Left renal cortex interstitium (tissue), 4 donors: ENCODE measurements at regions not wholly inside any gene's neighbourhood (a gene's known extent, or its start where the extent isn't known, plus 50 kb on each side); places are given as distances from the start of the nearest gene placed in this dataset.

Source experiments
- DNase-seq, 4 donors: peaks; one replicate each; pipeline ENCODE4 v3.0.0-alpha.2; 2013; ENCODE audit warnings: low read depth in 4 of 4, low spot score in 2 of 4, missing footprints in 1 of 4

DNA sequence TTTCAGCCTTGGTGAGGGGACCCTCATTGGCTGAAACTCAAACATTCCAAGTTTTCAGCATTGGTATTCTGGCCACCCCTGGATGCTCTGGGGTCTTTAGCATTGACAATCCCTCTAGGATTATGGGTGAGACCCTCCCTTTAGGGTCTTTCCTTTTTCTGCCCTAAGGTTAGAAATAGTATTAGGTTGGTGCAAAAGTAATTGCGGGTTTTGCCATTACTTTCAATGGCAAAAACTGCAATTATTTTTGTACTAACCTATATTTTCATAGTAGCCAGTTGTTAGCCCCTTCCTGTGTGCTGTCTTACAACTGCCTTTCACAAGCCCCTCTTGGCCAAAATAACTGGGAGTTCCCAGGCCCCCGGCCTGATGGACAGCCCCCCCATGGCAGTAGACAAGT, 648.4 kb downstream of the PTPRU start:
- DNase-seq = no peak

DNA sequence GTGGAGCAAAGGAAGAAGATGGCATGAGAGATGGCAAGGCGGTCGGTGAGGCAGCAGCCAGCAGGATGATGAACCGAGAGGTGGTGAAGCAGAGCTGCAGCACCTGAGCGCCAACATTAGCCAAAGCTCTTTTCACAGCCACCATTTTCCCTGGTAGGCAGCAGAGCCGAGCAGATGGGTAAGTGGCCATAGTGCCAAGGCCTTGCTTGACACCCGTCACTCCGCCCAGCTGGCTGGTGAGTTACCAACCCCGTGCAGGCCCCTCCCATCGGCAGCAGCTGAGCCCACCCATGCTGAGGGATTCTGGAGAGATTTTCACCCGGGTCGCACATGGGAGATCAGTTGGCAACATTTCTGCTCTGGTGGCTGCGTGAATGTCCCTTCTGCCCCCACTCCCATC, 647.7 kb downstream of the PTPRU start:
- no peak for DNase-seq

DNA sequence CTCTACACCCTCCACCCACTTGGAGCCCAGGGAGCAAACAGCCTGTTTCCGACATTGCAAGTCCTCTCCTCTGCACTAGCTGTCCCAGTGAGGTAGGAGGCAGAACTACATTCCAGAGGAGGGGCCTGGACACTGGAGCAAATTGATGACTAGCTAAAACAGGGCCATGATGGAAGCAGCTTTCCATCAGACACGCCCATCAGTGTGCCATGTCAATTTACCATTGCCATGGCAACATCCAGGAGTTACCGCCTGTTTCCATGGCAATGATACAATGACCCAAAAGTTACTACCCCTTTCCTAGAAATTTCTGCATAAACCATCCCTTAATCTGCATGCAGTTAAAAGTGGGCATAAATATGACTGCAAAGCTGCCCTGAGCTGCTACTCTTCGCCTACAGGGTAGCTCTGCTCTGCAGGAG, 647.1 kb downstream of the PTPRU start:
- no peak for DNase-seq

- DNase-seq = no peak
These were observed 644.2 kb downstream of the PTPRU start for GRCh38 chr1:29880556-29880955.

GRCh38 chr1:29879217-29879616, 642.9 kb downstream of the PTPRU start:
- no peak for DNase-seq

GRCh38 chr1:29878501-29878900, 642.2 kb downstream of the PTPRU start:
- DNase-seq = no peak

- DNase-seq = no peak
These were observed 640.6 kb downstream of the PTPRU start for GRCh38 chr1:29876902-29877301.

DNA sequence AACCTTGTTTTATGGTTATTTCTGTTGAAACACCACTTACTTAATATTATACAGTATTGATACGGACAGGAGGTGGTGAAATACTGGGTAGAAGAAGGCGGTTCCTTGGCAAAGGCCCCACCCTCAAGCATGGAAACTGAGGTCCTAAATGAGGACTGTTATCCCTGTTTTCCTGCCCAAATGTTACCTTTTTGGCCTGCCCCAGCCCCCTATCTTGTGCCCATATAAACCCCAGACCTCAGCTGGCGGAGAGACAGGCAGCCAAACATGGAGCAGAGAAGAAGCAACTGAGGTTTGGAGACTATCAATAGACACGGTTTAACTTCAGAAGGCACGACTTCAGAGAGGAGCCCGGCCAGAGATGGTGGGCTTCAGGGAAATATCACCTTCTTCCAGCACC, 640.1 kb downstream of the PTPRU start:
- DNase-seq = no peak

DNA sequence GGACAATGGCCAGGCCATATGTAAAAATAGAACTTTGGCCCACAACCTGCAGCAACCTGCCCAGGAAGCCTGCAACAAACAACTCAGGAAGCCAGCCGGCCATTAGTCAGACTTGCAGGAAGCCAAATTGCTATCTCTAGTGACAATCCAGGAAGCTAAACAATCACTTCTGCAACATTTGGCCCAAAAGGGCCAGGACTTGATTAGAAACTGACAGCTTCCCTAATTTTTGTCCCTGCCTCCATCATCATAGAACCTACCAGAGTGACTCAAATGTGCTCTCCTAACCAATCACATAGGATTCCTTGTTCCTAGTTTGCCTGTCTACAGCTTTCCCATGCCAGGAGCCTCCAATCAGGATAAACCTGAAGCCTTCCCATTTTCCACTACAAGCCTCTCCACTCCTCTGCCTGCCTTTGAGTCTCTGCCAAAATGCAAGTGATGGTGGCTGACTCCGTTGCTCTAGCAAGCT, 639.3 kb downstream of the PTPRU start:
- DNase-seq = no peak

- no peak for DNase-seq
These were observed 634.3 kb downstream of the PTPRU start for GRCh38 chr1:29870621-29871020.

GRCh38 chr1:29869802-29870201, 633.5 kb downstream of the PTPRU start:
- DNase-seq = no peak

- DNase-seq = no peak
These were observed 632.6 kb downstream of the PTPRU start for GRCh38 chr1:29868944-29869343.

DNA sequence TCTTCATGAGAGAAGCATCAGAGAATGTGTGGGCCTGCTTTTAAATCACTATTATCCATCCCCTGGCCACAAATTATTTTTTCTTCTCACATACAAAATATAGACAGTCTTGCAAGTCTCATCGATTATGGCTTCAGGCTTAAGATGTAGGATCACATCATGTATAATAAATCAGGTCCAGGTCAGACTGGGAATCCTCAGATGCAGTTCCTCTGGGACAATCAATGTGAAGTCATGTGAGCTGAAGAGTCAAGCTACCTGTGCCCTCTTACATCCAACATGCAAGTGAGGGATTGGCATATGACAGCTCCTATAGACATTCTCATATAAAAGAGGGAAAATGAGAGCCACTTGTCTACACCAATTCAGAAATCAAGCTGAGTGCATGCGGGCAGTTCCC, 631.8 kb downstream of the PTPRU start:
- no peak for DNase-seq

DNA sequence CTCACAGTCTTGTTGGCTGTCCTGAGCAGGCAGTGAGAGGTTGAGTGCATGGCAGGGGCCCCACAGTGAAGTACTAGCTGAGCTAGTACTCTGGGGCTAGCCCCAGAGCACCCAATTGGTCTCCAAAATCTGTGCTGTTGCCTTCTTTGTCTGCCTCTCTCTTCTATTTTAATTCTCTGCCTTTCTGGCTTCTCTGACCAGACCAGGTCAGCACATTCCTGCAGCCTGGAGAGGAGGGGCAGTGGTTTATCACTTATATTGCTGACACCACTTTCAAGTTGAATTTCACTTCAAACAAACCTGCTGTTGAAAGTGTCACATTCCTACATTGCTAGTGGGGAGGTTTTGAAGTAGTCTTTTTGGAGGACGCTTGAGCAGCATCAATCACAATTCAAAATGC, 628.7 kb downstream of the PTPRU start:
- DNase-seq = no peak

DNA sequence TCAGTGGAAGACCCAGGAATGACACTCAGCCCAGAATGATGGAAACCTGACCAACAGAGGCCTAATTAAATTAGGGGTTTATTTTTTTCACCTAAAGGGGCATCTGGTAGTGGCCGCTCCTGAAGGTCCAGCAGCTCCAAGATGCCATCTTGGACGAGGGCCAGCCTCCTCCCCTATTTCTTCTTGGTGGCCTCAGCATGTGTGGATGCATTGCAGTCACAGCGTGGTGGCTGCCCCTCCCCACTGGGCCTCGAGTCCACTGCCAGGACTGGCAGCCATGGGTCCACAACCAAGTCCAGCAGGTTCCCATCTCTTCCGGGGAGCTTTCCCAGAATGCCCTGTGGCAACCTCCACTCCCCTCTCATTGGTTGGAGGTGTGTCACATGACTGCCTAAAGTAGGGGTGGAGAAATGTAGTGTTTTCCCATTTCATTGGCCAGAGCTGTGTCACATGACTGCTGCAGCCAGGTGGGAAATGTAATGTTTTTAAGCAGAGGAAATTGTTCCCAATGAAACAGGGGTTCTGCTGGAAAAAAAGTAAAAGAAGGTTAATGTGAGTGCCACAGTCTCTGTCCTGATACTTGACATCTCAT, 628.2 kb downstream of the PTPRU start:
- DNase-seq = no peak

- DNase-seq = no peak
These were observed 625.6 kb downstream of the PTPRU start for GRCh38 chr1:29861922-29862321.

GRCh38 chr1:29861446-29861845, 625.1 kb downstream of the PTPRU start:
- DNase-seq = no peak

DNA sequence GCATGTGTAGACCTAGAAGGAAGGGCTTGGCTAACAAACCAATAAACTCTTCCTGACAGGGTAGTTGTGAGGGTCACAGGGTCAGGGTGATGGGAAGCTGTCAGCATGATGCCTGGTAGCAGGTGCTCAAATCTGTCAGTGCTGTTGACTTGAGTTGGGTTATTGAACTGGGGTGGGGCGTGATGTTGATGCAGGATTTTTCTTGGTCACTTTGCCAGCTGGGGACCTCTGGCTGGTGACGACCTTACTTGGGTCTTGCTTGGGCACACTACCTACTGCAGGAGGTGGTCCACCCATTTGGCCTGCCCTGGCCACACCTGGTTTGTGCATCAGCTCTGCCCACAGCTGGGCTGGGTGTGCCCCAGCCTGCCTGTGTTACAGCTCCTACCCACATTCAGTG, 624.4 kb downstream of the PTPRU start:
- DNase-seq = no peak

- no peak for DNase-seq
These were observed 623.7 kb downstream of the PTPRU start for GRCh38 chr1:29860056-29860455.

- DNase-seq = no peak
These were observed 622.8 kb downstream of the PTPRU start for GRCh38 chr1:29859126-29859525.

DNA sequence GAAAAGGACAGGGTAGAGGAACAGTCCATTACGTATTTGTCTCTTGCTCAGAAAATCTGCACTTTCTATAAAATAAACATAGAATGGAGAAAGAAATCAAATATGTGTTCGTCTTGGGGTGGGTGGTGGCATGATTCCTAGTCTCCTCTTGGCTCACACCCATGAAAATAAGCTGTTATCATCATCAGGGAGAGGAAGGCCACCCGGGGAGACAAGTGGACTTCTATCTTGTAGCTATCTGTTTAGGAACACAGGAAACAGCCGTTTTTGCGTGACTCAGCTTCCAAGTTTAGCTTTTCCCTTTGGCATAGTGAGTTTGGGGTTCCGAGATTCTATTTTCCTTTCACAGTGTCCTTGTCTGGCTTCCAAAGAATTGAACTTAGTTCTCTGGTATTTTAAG, 622.3 kb downstream of the PTPRU start:
- no peak for DNase-seq

GRCh38 chr1:29856340-29857114, 620.2 kb downstream of the PTPRU start:
- no peak for DNase-seq
